HUES6 (cell line): ENCODE measurements at regions not wholly inside any gene's neighbourhood (a gene's known extent, or its start where the extent isn't known, plus 50 kb on each side); places are given as distances from the start of the nearest gene placed in this dataset.

Experiments used
- H3K27ac ChIP-seq: 2 replicates; pipeline ENCODE4 v1.7.0; 2013; ENCODE audit warnings: low read depth, mild to moderate bottlenecking, low read length, inconsistent platforms
- H3K27me3 ChIP-seq: 2 replicates; pipeline ENCODE4 v1.6.1; 2013; ENCODE audit warnings: low read length; ENCODE audit not compliant: control insufficient read depth, insufficient read depth
- H3K36me3 ChIP-seq: 2 replicates; pipeline ENCODE4 v1.6.1; 2013; ENCODE audit warnings: low read length; ENCODE audit not compliant: control insufficient read depth, insufficient read depth
- H3K4me1 ChIP-seq: 2 replicates; pipeline ENCODE4 v1.6.1; 2013; ENCODE audit warnings: low read length; ENCODE audit not compliant: control insufficient read depth, insufficient read depth
- H3K4me3 ChIP-seq: 2 replicates; pipeline ENCODE4 v1.5.1; 2013; ENCODE audit warnings: low read depth, low read length
- H3K9ac ChIP-seq: one replicate; pipeline ENCODE4 v1.6.1; 2013; ENCODE audit warnings: mild to moderate bottlenecking, low read length
- H3K9me3 ChIP-seq: 2 replicates; pipeline ENCODE4 v1.6.1; 2013; ENCODE audit warnings: low read depth, low read length; ENCODE audit not compliant: control insufficient read depth, insufficient read depth

DNA sequence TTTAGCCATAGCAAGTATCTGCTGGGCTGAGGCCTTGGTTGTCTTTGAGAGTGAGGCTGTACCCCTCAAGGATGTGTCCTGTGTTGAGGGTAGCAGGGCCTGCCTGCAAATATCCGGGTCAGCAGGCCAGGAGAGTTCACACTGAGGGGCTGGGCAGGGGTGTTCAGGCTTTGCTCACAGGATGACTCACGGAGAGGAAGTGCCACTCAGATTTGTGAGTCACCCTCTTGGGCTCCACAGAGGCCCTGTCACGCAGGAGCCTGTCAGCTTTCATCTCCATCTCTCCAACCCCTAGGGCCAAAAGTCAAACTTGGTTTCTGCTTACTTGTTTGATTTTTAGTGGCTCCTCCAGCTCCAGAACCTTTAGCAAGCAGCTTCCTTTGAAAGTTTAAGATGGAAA, 211.5 kb downstream of the SEC61B start:
- no peaks in the 10 kb centered on the region for H3K9me3 ChIP-seq
- H3K4me3 ChIP-seq = no peak overlapping the region
- H3K27ac ChIP-seq = no peak overlapping the region
- peaks cover 14% of the 10 kb centered on the region; the same call in 1 of the 2 replicates for H3K4me1 ChIP-seq
- H3K27me3 ChIP-seq = no peaks in the 10 kb centered on the region
- H3K9ac ChIP-seq = no peak overlapping the region
- H3K36me3 ChIP-seq = no peaks in the 10 kb centered on the region

- Histone ChIP-seq H3K27me3 (no peaks in the 10 kb centered on the region), H3K9ac (no peak overlapping the region), H3K4me3 (no peak overlapping the region), H3K27ac (no peak overlapping the region), H3K36me3 (no peaks in the 10 kb centered on the region), H3K4me1 (peaks cover 14% of the 10 kb centered on the region; the same call in 1 of the 2 replicates), H3K9me3 (no peaks in the 10 kb centered on the region)
These were observed 214.5 kb downstream of the SEC61B start for GRCh38 chr9:99436616-99437015.

GRCh38 chr9:99437145-99437544, 215.1 kb downstream of the SEC61B start:
- H3K9ac ChIP-seq = no peak overlapping the region
- no peaks in the 10 kb centered on the region for H3K9me3 ChIP-seq
- H3K4me3 ChIP-seq = no peak overlapping the region

GRCh38 chr9:99438596-99438995, 216.5 kb downstream of the SEC61B start:
- no peaks in the 10 kb centered on the region for H3K9me3 ChIP-seq
- H3K36me3 ChIP-seq = no peaks in the 10 kb centered on the region
- H3K27ac ChIP-seq = no peak overlapping the region
- no peaks in the 10 kb centered on the region for H3K27me3 ChIP-seq
- no peak overlapping the region for H3K4me3 ChIP-seq
- peaks cover 8% of the 10 kb centered on the region; the same call in 1 of the 2 replicates for H3K4me1 ChIP-seq
- no peak overlapping the region for H3K9ac ChIP-seq

More at GRCh38 chr9:99437145-99437544, 215.1 kb downstream of the SEC61B start:
- H3K36me3 ChIP-seq = no peaks in the 10 kb centered on the region
- H3K27me3 ChIP-seq = no peaks in the 10 kb centered on the region
- no peak overlapping the region for H3K27ac ChIP-seq
- peaks cover 14% of the 10 kb centered on the region; the same call in 1 of the 2 replicates for H3K4me1 ChIP-seq

DNA sequence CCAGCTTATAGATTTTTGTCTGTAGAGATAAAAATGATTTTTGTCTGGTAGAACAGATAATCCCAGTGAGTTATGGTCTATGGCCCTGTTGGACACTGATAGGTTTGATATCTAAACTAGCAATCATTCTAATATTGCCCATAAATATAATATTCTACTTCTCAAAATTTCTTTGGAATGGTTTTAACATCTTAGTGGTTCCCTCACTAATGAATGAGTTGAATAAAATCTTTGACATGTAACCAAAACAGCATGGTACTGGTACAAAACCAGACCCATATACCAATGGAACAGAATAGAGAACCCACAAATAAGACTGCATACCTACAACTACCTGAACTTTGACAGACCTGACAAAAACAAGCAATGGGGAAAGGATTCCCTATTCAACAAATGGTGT, 219.7 kb downstream of the SEC61B start:
- Histone ChIP-seq H3K27ac (no peak overlapping the region), H3K36me3 (no peaks in the 10 kb centered on the region), H3K9ac (no peak overlapping the region), H3K4me3 (no peak overlapping the region), H3K9me3 (no peaks in the 10 kb centered on the region), H3K4me1 (no peaks in the 10 kb centered on the region), H3K27me3 (no peaks in the 10 kb centered on the region)

DNA sequence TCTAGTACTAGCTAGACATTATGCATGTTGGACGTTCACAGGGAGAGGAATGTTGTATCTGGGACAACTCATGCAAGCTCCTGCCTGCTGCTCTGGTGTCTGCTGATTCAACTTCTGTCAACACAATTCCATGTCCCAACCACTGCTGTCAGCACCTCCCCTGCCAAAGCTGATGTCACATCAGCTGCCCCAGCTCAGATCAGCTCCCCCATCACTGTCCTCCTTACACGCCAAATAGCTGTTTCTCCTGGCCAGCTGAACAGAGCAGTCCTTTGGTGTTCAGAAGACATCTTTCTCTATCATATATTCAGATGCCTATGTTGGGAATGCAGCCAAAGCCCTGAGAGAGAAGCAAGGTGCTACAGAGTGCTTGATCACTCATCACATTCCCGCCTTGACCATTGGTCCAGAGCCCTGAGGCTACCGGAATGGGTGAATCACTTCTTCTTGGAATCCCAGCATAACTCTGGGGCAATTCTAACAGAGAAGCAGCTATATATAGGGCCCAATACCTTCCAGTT, 223.3 kb downstream of the SEC61B start:
- no peaks in the 10 kb centered on the region for H3K27me3 ChIP-seq
- no peak overlapping the region for H3K9ac ChIP-seq
- no peaks in the 10 kb centered on the region for H3K9me3 ChIP-seq
- no peak overlapping the region for H3K4me3 ChIP-seq
- no peaks in the 10 kb centered on the region for H3K4me1 ChIP-seq
- no peaks in the 10 kb centered on the region for H3K36me3 ChIP-seq
- no peak overlapping the region for H3K27ac ChIP-seq

DNA sequence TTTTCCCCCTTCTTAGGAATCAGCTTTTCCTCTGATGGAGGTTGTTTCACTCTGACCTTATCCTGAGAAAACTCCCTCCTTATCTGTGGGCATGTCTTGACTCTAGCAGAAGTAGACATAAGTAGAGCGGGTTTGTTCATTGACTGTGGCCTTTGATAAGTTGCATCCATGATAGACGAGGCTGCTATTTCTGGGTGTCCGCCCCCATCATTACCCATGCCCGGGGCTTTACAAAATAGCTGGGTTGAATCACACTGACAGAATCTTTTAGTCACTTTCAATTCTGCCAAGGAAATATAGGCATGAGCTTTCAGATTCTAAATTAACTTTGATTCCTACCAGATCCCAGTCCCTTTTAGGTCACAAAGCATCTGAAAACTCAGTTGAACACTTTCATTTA, 223.8 kb downstream of the SEC61B start:
- H3K4me3 ChIP-seq = no peak overlapping the region
- no peaks in the 10 kb centered on the region for H3K27me3 ChIP-seq
- no peak overlapping the region for H3K27ac ChIP-seq
- no peaks in the 10 kb centered on the region for H3K9me3 ChIP-seq
- no peaks in the 10 kb centered on the region for H3K4me1 ChIP-seq
- H3K9ac ChIP-seq = no peak overlapping the region
- H3K36me3 ChIP-seq = no peaks in the 10 kb centered on the region

DNA sequence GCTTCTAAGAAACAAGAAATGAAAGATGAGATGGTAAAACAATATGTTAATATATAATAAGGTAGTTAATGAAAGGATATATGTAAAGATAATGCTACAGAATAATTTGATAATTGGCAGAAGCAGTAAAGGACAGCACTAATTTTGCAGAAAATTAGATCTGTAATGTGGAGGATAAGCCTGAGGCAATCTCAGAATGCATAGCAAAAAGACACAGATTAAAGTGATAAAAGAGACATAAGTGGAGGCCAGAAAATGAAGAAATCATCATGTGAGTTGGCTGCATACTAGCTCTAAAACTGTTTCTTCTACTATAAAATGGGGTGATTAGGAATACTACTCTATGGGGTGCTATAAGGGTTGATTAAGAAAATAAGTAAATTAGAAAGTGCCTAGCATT, 225.9 kb downstream of the SEC61B start:
- Histone ChIP-seq H3K4me3 (no peak overlapping the region), H3K36me3 (no peaks in the 10 kb centered on the region), H3K27ac (no peak overlapping the region), H3K27me3 (no peaks in the 10 kb centered on the region), H3K9ac (no peak overlapping the region), H3K9me3 (no peaks in the 10 kb centered on the region), H3K4me1 (peaks cover 2% of the 10 kb centered on the region; the same call in 1 of the 2 replicates)

GRCh38 chr9:99449726-99450125, 227.6 kb downstream of the SEC61B start:
- Histone ChIP-seq H3K9me3 (no peaks in the 10 kb centered on the region), H3K36me3 (no peaks in the 10 kb centered on the region), H3K27ac (no peak overlapping the region)

DNA sequence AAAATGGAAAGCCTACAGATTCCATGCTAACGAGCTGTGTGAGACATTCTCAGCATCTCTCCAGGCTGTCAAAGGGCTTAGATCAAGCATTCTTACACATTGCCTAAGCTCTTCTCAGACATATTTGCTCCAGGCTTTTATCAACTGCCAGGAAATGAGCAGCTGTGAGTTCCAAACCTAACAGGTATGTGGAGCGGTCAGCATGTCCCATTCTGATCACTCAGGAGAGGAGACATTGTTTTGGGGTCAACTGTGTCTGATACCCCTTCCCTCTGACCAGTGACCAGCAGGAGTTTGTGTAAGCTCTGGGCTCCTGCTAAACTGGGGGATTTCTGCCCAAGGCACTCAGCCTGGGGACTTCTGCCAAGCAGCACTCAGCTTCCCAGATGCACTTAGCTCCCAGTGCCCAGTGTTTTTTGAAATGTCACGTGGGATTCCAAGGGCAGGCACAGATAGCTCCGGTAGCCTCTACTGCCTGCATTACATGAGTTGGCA, 229.1 kb downstream of the SEC61B start:
- peaks cover 2% of the 10 kb centered on the region; the same call in 1 of the 2 replicates for H3K4me1 ChIP-seq
- no peaks in the 10 kb centered on the region for H3K9me3 ChIP-seq
- H3K36me3 ChIP-seq = no peaks in the 10 kb centered on the region
- no peak overlapping the region for H3K4me3 ChIP-seq
- H3K9ac ChIP-seq = no peak overlapping the region
- no peaks in the 10 kb centered on the region for H3K27me3 ChIP-seq
- H3K27ac ChIP-seq = no peak overlapping the region

More at GRCh38 chr9:99449726-99450125, 227.6 kb downstream of the SEC61B start:
- no peak overlapping the region for H3K4me3 ChIP-seq
- no peaks in the 10 kb centered on the region for H3K27me3 ChIP-seq
- H3K9ac ChIP-seq = no peak overlapping the region
- peaks cover 2% of the 10 kb centered on the region; the same call in 1 of the 2 replicates for H3K4me1 ChIP-seq

DNA sequence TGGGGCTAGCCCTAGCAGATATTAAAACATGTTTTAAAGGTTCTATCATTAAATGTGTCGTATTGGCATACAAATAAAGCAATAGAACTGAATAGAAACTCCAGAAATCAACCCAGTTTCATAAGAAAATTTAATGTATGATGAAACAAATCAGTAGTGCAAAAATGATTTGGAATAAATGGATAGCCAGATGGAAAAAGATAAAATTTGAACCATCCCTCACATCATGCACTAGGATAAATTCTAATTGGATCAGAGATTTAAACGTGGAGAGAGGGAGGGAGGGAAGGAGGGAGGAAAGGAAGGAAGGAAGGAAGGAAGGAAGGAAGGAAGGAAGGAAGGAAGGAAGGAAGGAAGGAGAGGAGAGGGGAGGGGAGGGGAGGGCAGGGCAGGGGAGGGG, 235.3 kb downstream of the SEC61B start:
- Histone ChIP-seq H3K9ac (no peak overlapping the region), H3K4me1 (no peaks in the 10 kb centered on the region), H3K27ac (no peak overlapping the region), H3K36me3 (no peaks in the 10 kb centered on the region), H3K4me3 (no peak overlapping the region), H3K9me3 (no peaks in the 10 kb centered on the region), H3K27me3 (no peaks in the 10 kb centered on the region)
